OCI-LY7 (cell line): ENCODE measurements at regions not wholly inside any gene's neighbourhood (a gene's known extent, or its start where the extent isn't known, plus 50 kb on each side); places are given as distances from the start of the nearest gene placed in this dataset.

Experiments
- EZH2phosphoT487 ChIP-seq: fragments of 200-600 bp; sonication (generic); IDR thresholded peaks from 2 replicates; pipeline ENCODE4 v1.6.1; 2018; ENCODE audit warnings: low read depth, borderline replicate concordance, mild to moderate bottlenecking, mixed run types, antibody characterized with exemption, low read length, moderate library complexity, mixed read lengths
- TF ChIP-seq, protein P1 (sequence below): fragments of 200-600 bp; sonication (generic); conservative IDR thresholded peaks from 2 replicates; pipeline ENCODE4 v1.5.1; 2014; ENCODE audit warnings: mild to moderate bottlenecking, antibody characterized with exemption, low read length, moderate library complexity, mixed read lengths

DNA sequence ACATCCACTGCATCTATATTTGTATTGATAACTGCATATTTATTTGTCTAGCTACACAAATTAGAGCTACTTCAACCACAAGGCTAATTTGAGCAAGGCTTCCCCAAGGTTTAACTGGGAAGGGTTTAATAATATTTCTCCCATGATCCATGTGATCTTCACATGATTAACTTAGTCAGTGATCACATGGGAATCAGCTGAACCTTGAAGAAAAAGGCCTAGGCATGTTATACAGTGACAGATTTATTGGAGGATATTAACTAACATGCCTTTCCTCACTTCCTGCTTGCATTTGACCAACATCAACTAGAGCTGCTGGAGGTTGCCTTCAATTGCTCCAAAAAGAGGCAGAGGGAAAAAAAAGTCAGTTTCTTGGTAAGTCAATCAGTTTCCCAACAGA is 417.0 kb downstream of the HAO1 start:
- TF ChIP-seq, protein P1, sequence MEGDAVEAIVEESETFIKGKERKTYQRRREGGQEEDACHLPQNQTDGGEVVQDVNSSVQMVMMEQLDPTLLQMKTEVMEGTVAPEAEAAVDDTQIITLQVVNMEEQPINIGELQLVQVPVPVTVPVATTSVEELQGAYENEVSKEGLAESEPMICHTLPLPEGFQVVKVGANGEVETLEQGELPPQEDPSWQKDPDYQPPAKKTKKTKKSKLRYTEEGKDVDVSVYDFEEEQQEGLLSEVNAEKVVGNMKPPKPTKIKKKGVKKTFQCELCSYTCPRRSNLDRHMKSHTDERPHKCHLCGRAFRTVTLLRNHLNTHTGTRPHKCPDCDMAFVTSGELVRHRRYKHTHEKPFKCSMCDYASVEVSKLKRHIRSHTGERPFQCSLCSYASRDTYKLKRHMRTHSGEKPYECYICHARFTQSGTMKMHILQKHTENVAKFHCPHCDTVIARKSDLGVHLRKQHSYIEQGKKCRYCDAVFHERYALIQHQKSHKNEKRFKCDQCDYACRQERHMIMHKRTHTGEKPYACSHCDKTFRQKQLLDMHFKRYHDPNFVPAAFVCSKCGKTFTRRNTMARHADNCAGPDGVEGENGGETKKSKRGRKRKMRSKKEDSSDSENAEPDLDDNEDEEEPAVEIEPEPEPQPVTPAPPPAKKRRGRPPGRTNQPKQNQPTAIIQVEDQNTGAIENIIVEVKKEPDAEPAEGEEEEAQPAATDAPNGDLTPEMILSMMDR, result no peak
- no peak for TF ChIP-seq EZH2phosphoT487
